ENCODE measurements at regions not wholly inside any gene's neighbourhood (a gene's known extent, or its start where the extent isn't known, plus 50 kb on each side); places are given as distances from the start of the nearest gene placed in this dataset.

DNA sequence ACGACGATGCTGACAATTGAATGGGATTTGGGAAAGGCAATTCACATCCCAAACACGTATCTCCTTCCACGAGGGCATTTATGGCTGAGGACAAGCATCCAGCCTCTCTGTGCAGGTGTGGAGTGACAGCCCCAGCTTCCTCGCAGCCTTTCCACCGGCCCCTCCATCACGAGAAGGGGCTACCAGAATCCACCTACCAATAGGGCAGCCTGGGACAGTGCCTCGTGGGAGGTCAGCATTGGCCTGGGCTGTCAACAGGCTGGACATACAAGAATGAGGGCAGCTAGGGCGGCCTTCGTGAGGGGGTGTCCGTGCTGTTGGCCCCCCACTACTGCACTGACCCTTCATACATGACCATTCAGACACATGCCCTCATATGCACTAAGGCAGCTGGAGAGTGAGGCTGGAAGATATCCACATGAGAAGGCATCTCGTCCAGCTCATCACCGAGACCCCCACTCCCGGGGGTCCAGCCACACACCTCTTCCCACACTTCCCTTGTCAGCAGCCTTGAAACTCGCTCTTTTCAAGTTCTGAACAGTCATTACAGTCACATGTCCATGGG lies 81.0 kb upstream of the ADRA2C start:
- no peaks in the 10 kb centered on the region for H3F3A ChIP-seq (ENCODE audit: insufficient read depth, low read length)
- H2AFZ ChIP-seq (ENCODE audit: low read length) = no peak overlapping the region
- H3K9ac ChIP-seq (ENCODE audit: low read length) = no peak overlapping the region
- H3K36me3 ChIP-seq (replicated peaks; ENCODE audit: insufficient read depth, low read length) = no peaks in the 10 kb centered on the region
- H3K27me3 ChIP-seq (replicated peaks; ENCODE audit: insufficient read depth, low read length) = peaks cover 95% of the 10 kb centered on the region
- H3K4me3 ChIP-seq (ENCODE audit: low read length) = no peak overlapping the region
- DNase-seq = no peak
- H3K9me3 ChIP-seq (replicated peaks; ENCODE audit: insufficient read depth, low read length) = no peaks in the 10 kb centered on the region
- TF ChIP-seq, protein P1, sequence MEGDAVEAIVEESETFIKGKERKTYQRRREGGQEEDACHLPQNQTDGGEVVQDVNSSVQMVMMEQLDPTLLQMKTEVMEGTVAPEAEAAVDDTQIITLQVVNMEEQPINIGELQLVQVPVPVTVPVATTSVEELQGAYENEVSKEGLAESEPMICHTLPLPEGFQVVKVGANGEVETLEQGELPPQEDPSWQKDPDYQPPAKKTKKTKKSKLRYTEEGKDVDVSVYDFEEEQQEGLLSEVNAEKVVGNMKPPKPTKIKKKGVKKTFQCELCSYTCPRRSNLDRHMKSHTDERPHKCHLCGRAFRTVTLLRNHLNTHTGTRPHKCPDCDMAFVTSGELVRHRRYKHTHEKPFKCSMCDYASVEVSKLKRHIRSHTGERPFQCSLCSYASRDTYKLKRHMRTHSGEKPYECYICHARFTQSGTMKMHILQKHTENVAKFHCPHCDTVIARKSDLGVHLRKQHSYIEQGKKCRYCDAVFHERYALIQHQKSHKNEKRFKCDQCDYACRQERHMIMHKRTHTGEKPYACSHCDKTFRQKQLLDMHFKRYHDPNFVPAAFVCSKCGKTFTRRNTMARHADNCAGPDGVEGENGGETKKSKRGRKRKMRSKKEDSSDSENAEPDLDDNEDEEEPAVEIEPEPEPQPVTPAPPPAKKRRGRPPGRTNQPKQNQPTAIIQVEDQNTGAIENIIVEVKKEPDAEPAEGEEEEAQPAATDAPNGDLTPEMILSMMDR (IDR thresholded peaks at IDR 0.05; ENCODE audit: low read length) = no peak
- TF ChIP-seq EZH2phosphoT487 (IDR thresholded peaks at IDR 0.05; ENCODE audit: low read length) = no peak
- TF ChIP-seq EZH2 (optimal IDR thresholded peaks at IDR 0.05; ENCODE audit: low read depth, low read length) = no peak
- H3K4me2 ChIP-seq (ENCODE audit: low read depth, low read length) = no peak overlapping the region
- H3K9me2 ChIP-seq (replicated peaks; ENCODE audit: insufficient read depth, low read length) = no peaks in the 10 kb centered on the region
- no peaks in the 10 kb centered on the region for H4K20me1 ChIP-seq (ENCODE audit: insufficient read depth, low read length)
- H3K4me1 ChIP-seq (ENCODE audit: low read length) = no peaks in the 10 kb centered on the region
- no peak overlapping the region for H3K27ac ChIP-seq (ENCODE audit: low read length)
- H3K79me2 ChIP-seq (ENCODE audit: low read length) = no peaks in the 10 kb centered on the region

DNA sequence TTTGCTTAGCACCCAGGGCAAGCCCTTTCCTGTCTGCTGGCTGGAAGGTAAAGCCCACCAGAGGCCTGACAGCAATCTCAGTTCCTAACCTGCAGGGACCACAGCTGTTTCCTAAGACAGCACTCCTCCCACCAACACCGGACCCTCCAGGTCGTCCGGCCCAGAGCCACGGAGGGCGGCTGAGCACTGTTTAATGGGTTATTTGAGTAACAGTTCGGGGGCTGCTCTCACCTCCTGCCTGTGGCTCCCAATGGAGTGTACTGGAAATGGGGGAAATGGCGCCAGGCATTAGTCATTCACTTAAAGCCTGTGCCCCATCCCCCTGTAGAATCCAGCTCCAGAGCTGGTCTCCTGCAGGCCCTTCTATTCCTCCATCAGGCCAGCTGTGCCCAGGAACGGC lies 81.6 kb upstream of the ADRA2C start:
- H3K9me3 ChIP-seq (replicated peaks; ENCODE audit: insufficient read depth, low read length) = no peaks in the 10 kb centered on the region
- no peak for DNase-seq
- H3K79me2 ChIP-seq (ENCODE audit: low read length) = no peaks in the 10 kb centered on the region
- TF ChIP-seq, protein P1 (IDR thresholded peaks at IDR 0.05; ENCODE audit: low read length) = no peak
- no peak for TF ChIP-seq EZH2phosphoT487 (IDR thresholded peaks at IDR 0.05; ENCODE audit: low read length)
- TF ChIP-seq EZH2 (optimal IDR thresholded peaks at IDR 0.05; ENCODE audit: low read depth, low read length) = no peak
- no peaks in the 10 kb centered on the region for H3K9me2 ChIP-seq (replicated peaks; ENCODE audit: insufficient read depth, low read length)
- no peaks in the 10 kb centered on the region for H3K36me3 ChIP-seq (replicated peaks; ENCODE audit: insufficient read depth, low read length)
- no peaks in the 10 kb centered on the region for H3F3A ChIP-seq (ENCODE audit: insufficient read depth, low read length)
- H4K20me1 ChIP-seq (ENCODE audit: insufficient read depth, low read length) = no peaks in the 10 kb centered on the region
- H3K27me3 ChIP-seq (replicated peaks; ENCODE audit: insufficient read depth, low read length) = peaks cover 95% of the 10 kb centered on the region
- no peak overlapping the region for H3K9ac ChIP-seq (ENCODE audit: low read length)
- no peak overlapping the region for H3K4me2 ChIP-seq (ENCODE audit: low read depth, low read length)
- no peak overlapping the region for H3K4me3 ChIP-seq (ENCODE audit: low read length)
- H3K27ac ChIP-seq (ENCODE audit: low read length) = no peak overlapping the region
- no peak overlapping the region for H2AFZ ChIP-seq (ENCODE audit: low read length)
- no peaks in the 10 kb centered on the region for H3K4me1 ChIP-seq (ENCODE audit: low read length)

DNA sequence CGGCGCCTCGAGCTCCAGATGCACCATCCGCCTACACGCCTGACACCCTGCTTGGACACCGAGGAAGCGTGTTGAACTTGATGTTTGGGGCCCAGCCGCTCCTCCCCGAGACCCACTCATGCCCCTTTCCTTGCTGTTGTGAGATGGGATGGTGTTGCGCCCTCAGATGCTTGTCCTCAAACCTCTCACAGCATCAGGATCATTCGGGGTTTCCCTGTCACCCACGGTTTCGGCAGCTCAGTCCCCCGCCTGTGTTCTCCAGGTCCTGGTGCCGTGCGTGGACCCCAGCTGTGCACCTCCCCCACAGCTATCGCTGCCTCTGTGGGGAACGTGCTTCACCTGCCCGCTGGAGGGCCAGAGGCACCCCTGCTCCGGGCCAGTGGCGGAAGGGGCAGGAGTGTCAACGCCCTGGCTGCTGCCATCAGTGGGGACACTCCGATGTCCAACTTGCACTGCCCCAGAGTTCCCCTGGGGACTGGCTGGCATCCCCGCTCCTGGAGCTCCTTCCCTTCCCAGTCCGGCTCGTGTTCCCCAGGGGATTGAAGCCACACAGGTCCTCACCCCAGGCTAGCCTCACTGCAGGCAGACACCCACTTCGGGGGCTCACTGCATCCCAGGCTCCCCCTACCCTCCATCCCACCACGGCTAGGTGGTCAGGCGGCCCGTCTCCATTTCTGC lies 82.3 kb upstream of the ADRA2C start:
- Histone ChIP-seq H3K4me1 (ENCODE audit: low read length) (no peaks in the 10 kb centered on the region), H3K9me3 (replicated peaks; ENCODE audit: insufficient read depth, low read length) (no peaks in the 10 kb centered on the region), H2AFZ (ENCODE audit: low read length) (no peak overlapping the region), H3K4me3 (ENCODE audit: low read length) (no peak overlapping the region), H3K9ac (ENCODE audit: low read length) (no peak overlapping the region), H3K9me2 (replicated peaks; ENCODE audit: insufficient read depth, low read length) (no peaks in the 10 kb centered on the region), H4K20me1 (ENCODE audit: insufficient read depth, low read length) (no peaks in the 10 kb centered on the region), H3K79me2 (ENCODE audit: low read length) (no peaks in the 10 kb centered on the region), H3K27me3 (replicated peaks; ENCODE audit: insufficient read depth, low read length) (peaks cover 95% of the 10 kb centered on the region), H3K27ac (ENCODE audit: low read length) (no peak overlapping the region), H3F3A (ENCODE audit: insufficient read depth, low read length) (no peaks in the 10 kb centered on the region), H3K36me3 (replicated peaks; ENCODE audit: insufficient read depth, low read length) (no peaks in the 10 kb centered on the region), H3K4me2 (ENCODE audit: low read depth, low read length) (no peak overlapping the region)
- DNase-seq = no peak
- TF ChIP-seq, protein P1 (IDR thresholded peaks at IDR 0.05; ENCODE audit: low read length) = no peak
- no peak for TF ChIP-seq EZH2 (optimal IDR thresholded peaks at IDR 0.05; ENCODE audit: low read depth, low read length)
- no peak for TF ChIP-seq EZH2phosphoT487 (IDR thresholded peaks at IDR 0.05; ENCODE audit: low read length)
